Astrocyte of the spinal cord (primary cell): ENCODE measurements at regions not wholly inside any gene's neighbourhood (a gene's known extent, or its start where the extent isn't known, plus 50 kb on each side); places are given as distances from the start of the nearest gene placed in this dataset.

ENCODE experiments used
- DNase-seq: peaks from one replicate; pipeline ENCODE4 v3.0.0; 2011; ENCODE audit warnings: low read depth, low spot score
- H3K4me3 ChIP-seq: 2 replicates; pipeline ENCODE4 v1.5.1; 2011; ENCODE audit warnings: low read depth, mild to moderate bottlenecking, low read length, moderate library complexity
- in situ Hi-C: cut with HindIII; loops from 2 replicates; pipeline ENCODE4 v1.10.0; 2017; ENCODE audit warnings: low sequenced_read_pairs
- TF ChIP-seq, protein P1 (sequence below): IDR thresholded peaks from 2 replicates; pipeline ENCODE4 v1.5.1; 2012; ENCODE audit warnings: low read depth, mild to moderate bottlenecking, low read length, inconsistent platforms

DNA sequence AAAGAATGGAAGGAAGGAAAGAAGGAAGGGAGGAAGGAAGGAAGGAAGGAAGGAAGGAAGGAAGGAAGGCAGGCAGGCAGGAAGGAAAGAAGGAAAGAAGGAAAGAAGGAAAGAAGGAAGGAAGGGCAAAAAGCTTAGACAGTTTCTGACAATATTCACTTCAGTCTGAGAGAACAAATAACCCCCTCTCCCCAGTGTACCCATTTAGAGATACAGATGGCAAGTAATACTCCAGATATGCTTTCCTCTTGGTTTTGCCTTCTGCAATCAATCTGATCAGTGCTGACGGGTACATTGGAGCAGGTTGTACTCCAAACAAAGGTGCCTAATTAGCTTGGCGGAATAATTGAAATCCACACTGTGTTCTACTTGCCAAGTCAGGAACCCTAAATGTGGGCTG, 534.6 kb upstream of the TMEFF2 start:
- in situ Hi-C loops = no loop called here
- DNase-seq = no peak
- TF ChIP-seq, protein P1, sequence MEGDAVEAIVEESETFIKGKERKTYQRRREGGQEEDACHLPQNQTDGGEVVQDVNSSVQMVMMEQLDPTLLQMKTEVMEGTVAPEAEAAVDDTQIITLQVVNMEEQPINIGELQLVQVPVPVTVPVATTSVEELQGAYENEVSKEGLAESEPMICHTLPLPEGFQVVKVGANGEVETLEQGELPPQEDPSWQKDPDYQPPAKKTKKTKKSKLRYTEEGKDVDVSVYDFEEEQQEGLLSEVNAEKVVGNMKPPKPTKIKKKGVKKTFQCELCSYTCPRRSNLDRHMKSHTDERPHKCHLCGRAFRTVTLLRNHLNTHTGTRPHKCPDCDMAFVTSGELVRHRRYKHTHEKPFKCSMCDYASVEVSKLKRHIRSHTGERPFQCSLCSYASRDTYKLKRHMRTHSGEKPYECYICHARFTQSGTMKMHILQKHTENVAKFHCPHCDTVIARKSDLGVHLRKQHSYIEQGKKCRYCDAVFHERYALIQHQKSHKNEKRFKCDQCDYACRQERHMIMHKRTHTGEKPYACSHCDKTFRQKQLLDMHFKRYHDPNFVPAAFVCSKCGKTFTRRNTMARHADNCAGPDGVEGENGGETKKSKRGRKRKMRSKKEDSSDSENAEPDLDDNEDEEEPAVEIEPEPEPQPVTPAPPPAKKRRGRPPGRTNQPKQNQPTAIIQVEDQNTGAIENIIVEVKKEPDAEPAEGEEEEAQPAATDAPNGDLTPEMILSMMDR = no peak
- no peak overlapping the region for H3K4me3 ChIP-seq

DNA sequence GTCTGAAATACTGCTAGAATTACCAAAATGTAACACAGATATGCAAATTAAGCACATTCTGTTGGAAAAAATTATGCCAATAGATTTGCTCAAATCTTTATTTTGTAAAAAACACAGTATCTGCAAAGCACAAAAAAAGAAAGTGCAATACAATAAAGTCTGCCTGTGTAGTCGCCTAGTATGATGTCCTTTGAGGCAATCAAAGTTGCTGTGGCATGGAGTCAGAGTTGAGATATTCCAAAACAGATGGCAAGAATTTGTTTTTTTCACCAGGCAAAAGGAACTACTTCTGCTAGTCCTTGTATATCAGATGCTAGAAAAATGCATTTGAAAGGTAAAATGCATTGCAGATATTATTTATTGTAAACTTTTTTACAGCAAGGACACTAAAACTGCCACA, 531.3 kb upstream of the TMEFF2 start:
- in situ Hi-C loops = no loop called here
- DNase-seq = no peak

DNA sequence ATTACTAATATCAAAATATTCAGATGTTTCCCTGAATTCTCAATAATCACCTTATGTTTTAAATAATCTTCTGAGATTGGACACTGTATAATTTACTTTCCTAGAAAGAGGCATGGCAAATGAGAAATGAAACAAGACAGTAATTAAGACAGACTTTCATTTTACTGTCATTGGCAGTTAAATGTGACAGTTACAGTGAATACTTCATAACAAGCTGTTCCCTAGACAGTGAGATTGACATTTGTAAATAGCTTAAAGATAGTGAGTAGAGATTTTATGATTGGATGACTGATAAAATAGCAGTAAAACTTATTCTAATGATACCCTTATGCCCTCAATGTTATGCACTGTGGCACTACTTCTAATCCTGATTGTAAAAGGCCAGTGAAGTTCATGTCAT, 524.9 kb upstream of the TMEFF2 start:
- no peak overlapping the region for H3K4me3 ChIP-seq
- in situ Hi-C loops = no loop called here
- no peak for DNase-seq
- TF ChIP-seq, protein P1 = no peak

More for the DNA sequence above, 531.3 kb upstream of the TMEFF2 start:
- TF ChIP-seq, protein P1 = no peak
- H3K4me3 ChIP-seq = no peak overlapping the region

DNA sequence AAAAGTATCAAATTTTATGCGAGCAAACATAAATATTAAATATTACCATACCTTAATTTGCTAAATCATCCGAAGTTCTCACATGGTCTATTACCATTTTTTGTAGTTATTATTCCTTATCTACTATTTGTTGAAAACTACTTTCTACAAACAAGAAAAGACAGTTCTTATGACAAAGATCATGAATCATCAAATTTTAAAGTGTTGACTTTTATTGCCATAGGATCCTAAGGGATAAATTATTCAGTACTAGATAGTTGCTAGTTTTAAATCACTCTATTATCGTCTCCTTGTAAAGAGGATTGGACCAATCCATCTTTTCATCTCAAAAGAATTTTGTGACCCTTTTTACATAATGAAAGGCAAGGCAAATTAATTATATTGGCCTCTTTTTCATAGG, 523.6 kb upstream of the TMEFF2 start:
- TF ChIP-seq, protein P1 = no peak
- in situ Hi-C loops = no loop called here
- no peak for DNase-seq
- H3K4me3 ChIP-seq = no peak overlapping the region

DNA sequence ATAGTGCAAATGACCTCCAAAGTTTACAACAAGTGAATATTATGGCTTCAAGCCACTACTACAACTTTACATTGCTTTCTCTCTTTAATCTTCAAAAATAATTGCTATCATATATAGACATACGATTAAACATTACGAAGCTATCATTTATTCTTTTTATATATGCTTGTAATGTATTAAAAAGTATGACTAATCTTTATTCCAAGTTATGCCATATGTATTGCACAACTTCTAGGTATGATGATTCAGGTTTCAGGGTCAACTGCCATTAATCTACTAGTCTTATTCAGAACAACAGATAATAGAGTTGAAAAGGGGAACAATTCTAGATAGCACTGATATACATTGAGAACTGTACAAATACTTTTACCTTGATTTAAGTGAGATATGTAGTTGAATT, 506.2 kb upstream of the TMEFF2 start:
- no peak for DNase-seq
- in situ Hi-C loops = no loop called here
- H3K4me3 ChIP-seq = no peak overlapping the region
- TF ChIP-seq, protein P1 = no peak

DNA sequence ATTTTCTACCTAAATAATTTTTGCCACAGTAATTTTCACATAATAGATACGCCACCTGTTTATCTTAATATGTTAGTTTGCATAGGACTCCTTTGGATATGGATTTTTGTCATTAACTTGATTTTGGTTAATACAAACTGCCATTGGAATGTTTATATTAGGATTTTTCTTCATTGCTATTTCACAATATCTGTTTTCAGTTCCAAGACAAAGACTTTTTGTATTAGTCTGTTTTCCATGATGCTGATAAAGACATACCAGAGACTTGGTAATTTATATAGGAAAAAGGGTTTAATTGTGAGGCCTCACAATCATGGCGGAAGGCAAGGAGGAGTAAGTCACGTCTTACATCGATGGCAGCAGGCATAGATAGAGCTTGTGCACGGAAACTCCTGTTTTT, 503.1 kb upstream of the TMEFF2 start:
- TF ChIP-seq, protein P1 = no peak
- in situ Hi-C loops = no loop called here
- DNase-seq = no peak
- H3K4me3 ChIP-seq = no peak overlapping the region

DNA sequence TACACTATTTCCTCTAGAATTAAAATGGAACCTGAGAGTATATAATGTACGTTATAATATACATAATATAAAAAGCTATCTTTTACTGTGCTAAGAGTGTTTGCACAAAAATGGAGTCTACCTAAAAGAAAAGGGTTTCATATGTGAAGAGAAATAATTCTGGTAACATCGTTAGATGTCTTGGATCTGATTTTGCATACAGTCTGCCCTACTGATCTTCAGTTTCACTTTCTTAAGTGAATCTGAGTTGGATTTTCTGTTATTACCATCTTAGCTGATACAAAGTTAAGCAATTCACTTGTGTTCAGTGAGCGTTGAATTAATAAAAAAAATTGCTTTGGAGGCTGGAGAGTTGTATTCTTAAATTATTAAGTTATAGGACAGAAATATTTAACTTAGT, 502.1 kb upstream of the TMEFF2 start:
- H3K4me3 ChIP-seq = no peak overlapping the region
- TF ChIP-seq, protein P1 = no peak
- no peak for DNase-seq
- in situ Hi-C loops = no loop called here
